Dendritic cell treated with granulocyte-macrophage colony-stimulating factor and Interleukin-4, amounts not matched to agents 40 ng/mL and 50 ng/mL, for 4 days (primary cell): ENCODE measurements at regions not wholly inside any gene's neighbourhood (a gene's known extent, or its start where the extent isn't known, plus 50 kb on each side); places are given as distances from the start of the nearest gene placed in this dataset.
"Not testable (repeated sequence)": the region's sequence is repeated elsewhere in the genome, so short reads cannot be mapped to it uniquely, and the experiment has no call there.

ENCODE experiments used
- H3K27ac Mint-ChIP-seq: one replicate; pipeline ENCODE4 v1.8.0; 2022; ENCODE audit warnings: mild to moderate bottlenecking, mixed read lengths
- H3K27me3 Mint-ChIP-seq: one replicate; pipeline ENCODE4 v1.8.0; 2022; ENCODE audit warnings: mild to moderate bottlenecking, mixed read lengths
- H3K36me3 Mint-ChIP-seq: one replicate; pipeline ENCODE4 v1.8.0; 2022; ENCODE audit warnings: low read depth, mixed read lengths
- H3K4me1 Mint-ChIP-seq: one replicate; pipeline ENCODE4 v1.8.0; 2022; ENCODE audit warnings: low read depth, mixed read lengths
- H3K4me3 Mint-ChIP-seq: one replicate; pipeline ENCODE4 v1.8.0; 2022; ENCODE audit warnings: mild to moderate bottlenecking, moderate library complexity, mixed read lengths
- H3K9me3 Mint-ChIP-seq: one replicate; pipeline ENCODE4 v1.8.0; 2022; ENCODE audit warnings: mixed read lengths
- intact Hi-C: fragments of 100-400 bp; cut with micrococcal nuclease; formaldehyde crosslinking; loops from one replicate; pipeline ENCODE4 v1.15.0; 2022

GRCh38 chr2:3899536-3900155 lies 196.3 kb downstream of the DCDC2C start:
- Mint-ChIP-seq H3K4me3 (no peak overlapping the region), H3K27me3 (peaks cover 4% of the 10 kb centered on the region), H3K9me3 (peaks cover 17% of the 10 kb centered on the region), H3K4me1 (no peaks in the 10 kb centered on the region), H3K27ac (no peak overlapping the region), H3K36me3 (no peaks in the 10 kb centered on the region)
- intact Hi-C loops, result no loop called here

- H3K4me1 Mint-ChIP-seq, result no peaks in the 10 kb centered on the region
- intact Hi-C loops, result no loop called here
- H3K27ac Mint-ChIP-seq, result no peak overlapping the region
- peaks cover 10% of the 10 kb centered on the region for H3K9me3 Mint-ChIP-seq
- H3K36me3 Mint-ChIP-seq, result no peaks in the 10 kb centered on the region
- peaks cover 4% of the 10 kb centered on the region for H3K27me3 Mint-ChIP-seq
- H3K4me3 Mint-ChIP-seq, result no peak overlapping the region
Observed at GRCh38 chr2:3902131-3902530, 198.8 kb downstream of the DCDC2C start.

- H3K27ac Mint-ChIP-seq, result no peak overlapping the region
- no peak overlapping the region for H3K4me3 Mint-ChIP-seq
- no peaks in the 10 kb centered on the region for H3K36me3 Mint-ChIP-seq
- intact Hi-C loops, result no loop called here
- no peaks in the 10 kb centered on the region for H3K4me1 Mint-ChIP-seq
- no peaks in the 10 kb centered on the region for H3K27me3 Mint-ChIP-seq
- H3K9me3 Mint-ChIP-seq, result peaks cover 30% of the 10 kb centered on the region
Observed at GRCh38 chr2:3904061-3904460, 200.7 kb downstream of the DCDC2C start.

- H3K27ac Mint-ChIP-seq, H3K27me3 Mint-ChIP-seq, H3K4me3 Mint-ChIP-seq, H3K4me1 Mint-ChIP-seq, intact Hi-C loops, H3K36me3 Mint-ChIP-seq: not testable (repeated sequence)
- peaks cover 35% of the 10 kb centered on the region for H3K9me3 Mint-ChIP-seq
Observed at GRCh38 chr2:3908498-3908897, 205.1 kb downstream of the DCDC2C start.

GRCh38 chr2:3911882-3912455 lies 208.6 kb downstream of the DCDC2C start:
- Mint-ChIP-seq H3K4me3 (no peak overlapping the region), H3K27me3 (no peaks in the 10 kb centered on the region), H3K9me3 (peaks cover 26% of the 10 kb centered on the region), H3K4me1 (no peaks in the 10 kb centered on the region), H3K36me3 (no peaks in the 10 kb centered on the region), H3K27ac (no peak overlapping the region)
- intact Hi-C loops, result no loop called here

GRCh38 chr2:3913166-3913565 lies 209.8 kb downstream of the DCDC2C start:
- intact Hi-C loops, result no loop called here
- H3K4me3 Mint-ChIP-seq, result no peak overlapping the region
- H3K36me3 Mint-ChIP-seq, result no peaks in the 10 kb centered on the region
- no peaks in the 10 kb centered on the region for H3K4me1 Mint-ChIP-seq
- H3K27me3 Mint-ChIP-seq, result no peaks in the 10 kb centered on the region
- H3K27ac Mint-ChIP-seq, result no peak overlapping the region
- peaks cover 14% of the 10 kb centered on the region for H3K9me3 Mint-ChIP-seq

GRCh38 chr2:3914241-3914640 lies 210.9 kb downstream of the DCDC2C start:
- Mint-ChIP-seq H3K4me1 (no peaks in the 10 kb centered on the region), H3K27ac (no peak overlapping the region), H3K27me3 (no peaks in the 10 kb centered on the region), H3K4me3 (no peak overlapping the region), H3K36me3 (no peaks in the 10 kb centered on the region), H3K9me3 (peaks cover 3% of the 10 kb centered on the region)
- intact Hi-C loops, result no loop called here

- H3K36me3 Mint-ChIP-seq, result no peaks in the 10 kb centered on the region
- H3K27ac Mint-ChIP-seq, result no peak overlapping the region
- no peaks in the 10 kb centered on the region for H3K27me3 Mint-ChIP-seq
- H3K9me3 Mint-ChIP-seq, result no peaks in the 10 kb centered on the region
- H3K4me3 Mint-ChIP-seq, result no peak overlapping the region
- intact Hi-C loops, result no loop called here
- no peaks in the 10 kb centered on the region for H3K4me1 Mint-ChIP-seq
Observed at GRCh38 chr2:3927031-3927430, 223.7 kb downstream of the DCDC2C start.

GRCh38 chr2:3929374-3929773 lies 226.0 kb downstream of the DCDC2C start:
- H3K4me3 Mint-ChIP-seq, result no peak overlapping the region
- H3K36me3 Mint-ChIP-seq, result no peaks in the 10 kb centered on the region
- H3K9me3 Mint-ChIP-seq, result no peaks in the 10 kb centered on the region

GRCh38 chr2:3930246-3930645 lies 226.9 kb downstream of the DCDC2C start:
- Mint-ChIP-seq H3K36me3 (no peaks in the 10 kb centered on the region), H3K4me1 (no peaks in the 10 kb centered on the region), H3K27me3 (no peaks in the 10 kb centered on the region), H3K4me3 (no peak overlapping the region), H3K27ac (no peak overlapping the region), H3K9me3 (no peaks in the 10 kb centered on the region)
- intact Hi-C loops, result no loop called here

More at GRCh38 chr2:3929374-3929773, 226.0 kb downstream of the DCDC2C start:
- Mint-ChIP-seq H3K27ac (no peak overlapping the region), H3K27me3 (no peaks in the 10 kb centered on the region), H3K4me1 (no peaks in the 10 kb centered on the region)
- intact Hi-C loops, result no loop called here

GRCh38 chr2:3940661-3941060 lies 237.3 kb downstream of the DCDC2C start:
- H3K36me3 Mint-ChIP-seq, result no peaks in the 10 kb centered on the region
- peaks cover 17% of the 10 kb centered on the region for H3K9me3 Mint-ChIP-seq
- no peaks in the 10 kb centered on the region for H3K4me1 Mint-ChIP-seq
- no peaks in the 10 kb centered on the region for H3K27me3 Mint-ChIP-seq
- intact Hi-C loops, result no loop called here
- H3K4me3 Mint-ChIP-seq, result no peak overlapping the region
- H3K27ac Mint-ChIP-seq, result no peak overlapping the region

- H3K27ac Mint-ChIP-seq, result no peak overlapping the region
- no peak overlapping the region for H3K4me3 Mint-ChIP-seq
- peaks cover 2% of the 10 kb centered on the region for H3K9me3 Mint-ChIP-seq
- no peaks in the 10 kb centered on the region for H3K27me3 Mint-ChIP-seq
- no peaks in the 10 kb centered on the region for H3K36me3 Mint-ChIP-seq
- H3K4me1 Mint-ChIP-seq, result no peaks in the 10 kb centered on the region
- intact Hi-C loops, result no loop called here
Observed at GRCh38 chr2:3942841-3943240, 239.5 kb downstream of the DCDC2C start.

GRCh38 chr2:3944071-3944470 lies 240.7 kb downstream of the DCDC2C start:
- H3K9me3 Mint-ChIP-seq, result no peaks in the 10 kb centered on the region
- no peak overlapping the region for H3K4me3 Mint-ChIP-seq
- H3K36me3 Mint-ChIP-seq, result no peaks in the 10 kb centered on the region
- H3K27ac Mint-ChIP-seq, result no peak overlapping the region
- H3K27me3 Mint-ChIP-seq, result no peaks in the 10 kb centered on the region
- no peaks in the 10 kb centered on the region for H3K4me1 Mint-ChIP-seq
- intact Hi-C loops, result no loop called here

GRCh38 chr2:3944841-3945240 lies 241.5 kb downstream of the DCDC2C start:
- Mint-ChIP-seq H3K4me3 (no peak overlapping the region), H3K9me3 (no peaks in the 10 kb centered on the region), H3K36me3 (no peaks in the 10 kb centered on the region), H3K27ac (no peak overlapping the region), H3K4me1 (no peaks in the 10 kb centered on the region), H3K27me3 (no peaks in the 10 kb centered on the region)
- intact Hi-C loops, result no loop called here

GRCh38 chr2:3948191-3948590 lies 244.8 kb downstream of the DCDC2C start:
- Mint-ChIP-seq H3K27me3 (no peaks in the 10 kb centered on the region), H3K36me3 (no peaks in the 10 kb centered on the region), H3K4me1 (no peaks in the 10 kb centered on the region), H3K4me3 (no peak overlapping the region), H3K9me3 (peaks cover 7% of the 10 kb centered on the region), H3K27ac (no peak overlapping the region)
- intact Hi-C loops, result no loop called here
